ENCODE measurements at regions not wholly inside any gene's neighbourhood (a gene's known extent, or its start where the extent isn't known, plus 50 kb on each side); places are given as distances from the start of the nearest gene placed in this dataset.
"Not testable (repeated sequence)": the region's sequence is repeated elsewhere in the genome, so short reads cannot be mapped to it uniquely, and the experiment has no call there.

GRCh38 chr1:2851918-2852317 lies 50.4 kb upstream of the TTC34 start:
- DNase-seq (ENCODE audit: low spot score), result not testable (repeated sequence)

- DNase-seq (ENCODE audit: low spot score), result no peak
Measured at GRCh38 chr1:2853711-2854110, 52.2 kb upstream of the TTC34 start.

GRCh38 chr1:2854151-2854550 lies 52.7 kb upstream of the TTC34 start:
- DNase-seq (ENCODE audit: low spot score), result no peak

- DNase-seq (ENCODE audit: low spot score), result no peak
Measured at GRCh38 chr1:2854611-2855010, 53.1 kb upstream of the TTC34 start.

GRCh38 chr1:2855206-2856065 lies 53.9 kb upstream of the TTC34 start:
- no peak for DNase-seq (ENCODE audit: low spot score)

- DNase-seq (ENCODE audit: low spot score), result no peak
Measured at GRCh38 chr1:2856066-2856390, 54.5 kb upstream of the TTC34 start.

GRCh38 chr1:2856676-2857375 lies 55.3 kb upstream of the TTC34 start:
- DNase-seq (ENCODE audit: low spot score), result no peak

GRCh38 chr1:2857521-2857920 lies 56.0 kb upstream of the TTC34 start:
- no peak for DNase-seq (ENCODE audit: low spot score)

GRCh38 chr1:2858676-2859075 lies 57.2 kb upstream of the TTC34 start:
- no peak for DNase-seq (ENCODE audit: low spot score)

- DNase-seq (ENCODE audit: low spot score), result no peak
Measured at GRCh38 chr1:2859219-2859880, 57.9 kb upstream of the TTC34 start.

- no peak for DNase-seq (ENCODE audit: low spot score)
Measured at GRCh38 chr1:2859881-2860430, 58.5 kb upstream of the TTC34 start.

GRCh38 chr1:2860476-2861142 lies 59.1 kb upstream of the TTC34 start:
- DNase-seq (ENCODE audit: low spot score), result no peak

- DNase-seq (ENCODE audit: low spot score), result no peak
Measured at GRCh38 chr1:2861143-2861987, 59.9 kb upstream of the TTC34 start.

GRCh38 chr1:2861988-2862813 lies 60.7 kb upstream of the TTC34 start:
- no peak for DNase-seq (ENCODE audit: low spot score)

GRCh38 chr1:2862814-2863647 lies 61.5 kb upstream of the TTC34 start:
- DNase-seq (ENCODE audit: low spot score), result no peak

- DNase-seq (ENCODE audit: low spot score), result no peak
Measured at GRCh38 chr1:2863648-2863963, 62.1 kb upstream of the TTC34 start.

- no peak for DNase-seq (ENCODE audit: low spot score)
Measured at GRCh38 chr1:2864203-2864905, 62.9 kb upstream of the TTC34 start.

- DNase-seq (ENCODE audit: low spot score), result no peak
Measured at GRCh38 chr1:2865000-2865399, 63.5 kb upstream of the TTC34 start.

Measured in left forelimb (tissue), 1 donor.